ENCODE measurements at regions not wholly inside any gene's neighbourhood (a gene's known extent, or its start where the extent isn't known, plus 50 kb on each side); places are given as distances from the start of the nearest gene placed in this dataset.

- H3K27ac ChIP-seq (ENCODE audit: low read depth, low read length): no peak overlapping the region
- H3K4me3 ChIP-seq (ENCODE audit: low read length): no peak overlapping the region
- no peaks in the 10 kb centered on the region for H3K36me3 ChIP-seq (ENCODE audit: control insufficient read depth, low read length)
- H3K9me3 ChIP-seq (ENCODE audit: control insufficient read depth, insufficient read depth, low read length): no peaks in the 10 kb centered on the region
- no peaks in the 10 kb centered on the region for H3K4me1 ChIP-seq (ENCODE audit: control insufficient read depth, low read length)
- H3K79me2 ChIP-seq (ENCODE audit: control insufficient read depth, low read length): no peaks in the 10 kb centered on the region
- H3K27me3 ChIP-seq (ENCODE audit: control insufficient read depth, low read length): no peaks in the 10 kb centered on the region
- TF ChIP-seq CTCF (IDR thresholded peaks at IDR 0.05; ENCODE audit: low read depth, low read length, poor library complexity, severe bottlenecking) (no peak), EZH2phosphoT487 (IDR thresholded peaks at IDR 0.05; ENCODE audit: borderline replicate concordance, low read length) (no peak)
- H3K4me2 ChIP-seq (ENCODE audit: low read length): no peak overlapping the region
- H4K20me1 ChIP-seq (ENCODE audit: control insufficient read depth, insufficient read depth, low read depth, low read length): no peaks in the 10 kb centered on the region
- no peaks in the 10 kb centered on the region for H3K9me2 ChIP-seq (replicated peaks; ENCODE audit: control insufficient read depth, low read length)
- H3F3A ChIP-seq (ENCODE audit: control insufficient read depth, insufficient read depth): no peaks in the 10 kb centered on the region
These were observed 426.9 kb downstream of the NR4A2 start for GRCh38 chr2:155905657-155906056.

- TF ChIP-seq CTCF (IDR thresholded peaks at IDR 0.05; ENCODE audit: low read depth, low read length, poor library complexity, severe bottlenecking): no peak
- no peak for TF ChIP-seq EZH2phosphoT487 (IDR thresholded peaks at IDR 0.05; ENCODE audit: borderline replicate concordance, low read length)
- no peak overlapping the region for H3K4me2 ChIP-seq (ENCODE audit: low read length)
- no peaks in the 10 kb centered on the region for H3K36me3 ChIP-seq (ENCODE audit: control insufficient read depth, low read length)
- no peaks in the 10 kb centered on the region for H3F3A ChIP-seq (ENCODE audit: control insufficient read depth, insufficient read depth)
- no peaks in the 10 kb centered on the region for H3K79me2 ChIP-seq (ENCODE audit: control insufficient read depth, low read length)
- H3K27me3 ChIP-seq (ENCODE audit: control insufficient read depth, low read length): no peaks in the 10 kb centered on the region
- no peaks in the 10 kb centered on the region for H4K20me1 ChIP-seq (ENCODE audit: control insufficient read depth, insufficient read depth, low read depth, low read length)
- H3K27ac ChIP-seq (ENCODE audit: low read depth, low read length): no peak overlapping the region
- H3K4me3 ChIP-seq (ENCODE audit: low read length): no peak overlapping the region
- no peaks in the 10 kb centered on the region for H3K9me2 ChIP-seq (replicated peaks; ENCODE audit: control insufficient read depth, low read length)
- no peaks in the 10 kb centered on the region for H3K9me3 ChIP-seq (ENCODE audit: control insufficient read depth, insufficient read depth, low read length)
- no peaks in the 10 kb centered on the region for H3K4me1 ChIP-seq (ENCODE audit: control insufficient read depth, low read length)
These were observed 427.8 kb downstream of the NR4A2 start for GRCh38 chr2:155904720-155905119.

GRCh38 chr2:155902635-155903034 lies 429.9 kb downstream of the NR4A2 start:
- Histone ChIP-seq H3K4me3 (ENCODE audit: low read length) (no peak overlapping the region), H3K27ac (ENCODE audit: low read depth, low read length) (no peak overlapping the region), H3K9me2 (replicated peaks; ENCODE audit: control insufficient read depth, low read length) (no peaks in the 10 kb centered on the region), H3K79me2 (ENCODE audit: control insufficient read depth, low read length) (no peaks in the 10 kb centered on the region), H3K9me3 (ENCODE audit: control insufficient read depth, insufficient read depth, low read length) (no peaks in the 10 kb centered on the region), H3K4me2 (ENCODE audit: low read length) (no peak overlapping the region), H3K36me3 (ENCODE audit: control insufficient read depth, low read length) (no peaks in the 10 kb centered on the region), H3K27me3 (ENCODE audit: control insufficient read depth, low read length) (no peaks in the 10 kb centered on the region), H4K20me1 (ENCODE audit: control insufficient read depth, insufficient read depth, low read depth, low read length) (no peaks in the 10 kb centered on the region), H3F3A (ENCODE audit: control insufficient read depth, insufficient read depth) (no peaks in the 10 kb centered on the region), H3K4me1 (ENCODE audit: control insufficient read depth, low read length) (no peaks in the 10 kb centered on the region)
- no peak for TF ChIP-seq EZH2phosphoT487 (IDR thresholded peaks at IDR 0.05; ENCODE audit: borderline replicate concordance, low read length)
- TF ChIP-seq CTCF (IDR thresholded peaks at IDR 0.05; ENCODE audit: low read depth, low read length, poor library complexity, severe bottlenecking): no peak

- no peaks in the 10 kb centered on the region for H3K36me3 ChIP-seq (ENCODE audit: control insufficient read depth, low read length)
These were observed 437.5 kb downstream of the NR4A2 start for GRCh38 chr2:155895016-155895415.

More at GRCh38 chr2:155895016-155895415, 437.5 kb downstream of the NR4A2 start:
- Histone ChIP-seq H3K4me1 (ENCODE audit: control insufficient read depth, low read length) (no peaks in the 10 kb centered on the region), H3K27me3 (ENCODE audit: control insufficient read depth, low read length) (no peaks in the 10 kb centered on the region), H3K9me3 (ENCODE audit: control insufficient read depth, insufficient read depth, low read length) (no peaks in the 10 kb centered on the region), H3K9me2 (replicated peaks; ENCODE audit: control insufficient read depth, low read length) (no peaks in the 10 kb centered on the region), H3K4me3 (ENCODE audit: low read length) (no peak overlapping the region), H3K79me2 (ENCODE audit: control insufficient read depth, low read length) (no peaks in the 10 kb centered on the region), H3K4me2 (ENCODE audit: low read length) (no peak overlapping the region), H4K20me1 (ENCODE audit: control insufficient read depth, insufficient read depth, low read depth, low read length) (no peaks in the 10 kb centered on the region), H3F3A (ENCODE audit: control insufficient read depth, insufficient read depth) (no peaks in the 10 kb centered on the region), H3K27ac (ENCODE audit: low read depth, low read length) (no peak overlapping the region)
- no peak for TF ChIP-seq CTCF (IDR thresholded peaks at IDR 0.05; ENCODE audit: low read depth, low read length, poor library complexity, severe bottlenecking)
- no peak for TF ChIP-seq EZH2phosphoT487 (IDR thresholded peaks at IDR 0.05; ENCODE audit: borderline replicate concordance, low read length)

Measured in DOHH2 (cell line).